IMR-90 (cell line): ENCODE measurements at regions not wholly inside any gene's neighbourhood (a gene's known extent, or its start where the extent isn't known, plus 50 kb on each side); places are given as distances from the start of the nearest gene placed in this dataset.

Experiments
- ATAC-seq: fragments of 200-7000 bp; cut with Tn5 transposase; 2 replicates; pipeline ENCODE4 v1.9.1; 2020; ENCODE audit warnings: low read depth, mild to moderate bottlenecking, moderate library complexity
- BruUV-seq: library from RNA; stranded (reverse); fragments of 400-500 nt; replicated peaks from 2 replicates; lab custom pipeline; 2021; lab: Mats Ljungman, UMichigan
- CTCF ChIA-PET: fragments of 300-600 bp; formaldehyde crosslinking; extraction: SDS; loops from one replicate; lab custom pipeline; 2021; ENCODE audit warnings: antibody characterized with exemption; lab: Yijun Ruan, JAX
- POLR2A ChIA-PET: fragments of 300-600 bp; sonication (Branson Sonifier 250); formaldehyde crosslinking; loops from one replicate; lab custom pipeline; 2022; ENCODE audit warnings: antibody characterized with exemption; ENCODE audit not compliant: unreplicated experiment; lab: Charles Lee
- DNase-seq: peaks from one replicate; pipeline ENCODE4 v3.0.0; 2013
- H2AFZ ChIP-seq: replicated peaks from 2 replicates; pipeline ENCODE3; 2013; ENCODE audit warnings: low read length, mild to moderate bottlenecking; ENCODE audit not compliant: poor library complexity
- H2AK5ac ChIP-seq: 2 replicates; pipeline ENCODE4 v1.6.1; 2013; ENCODE audit warnings: low read depth, low read length, inconsistent platforms
- H2AK9ac ChIP-seq: replicated peaks from 2 replicates; pipeline ENCODE3; 2013; ENCODE audit warnings: mild to moderate bottlenecking, low read depth, low read length, moderate library complexity; ENCODE audit not compliant: poor library complexity
- H2BK120ac ChIP-seq: 2 replicates; pipeline ENCODE4 v1.6.1; 2013; ENCODE audit warnings: low read depth, low read length, inconsistent platforms
- H2BK15ac ChIP-seq: 3 replicates; pipeline ENCODE4 v1.6.1; 2013; ENCODE audit warnings: low read depth, low read length, inconsistent platforms
- H2BK20ac ChIP-seq: 2 replicates; pipeline ENCODE4 v1.6.1; 2013; ENCODE audit warnings: low read depth, mild to moderate bottlenecking, inconsistent platforms, low read length, moderate library complexity
- H2BK5ac ChIP-seq: 2 replicates; pipeline ENCODE4 v1.6.1; 2013; ENCODE audit warnings: mild to moderate bottlenecking, low read depth, low read length, inconsistent platforms; ENCODE audit not compliant: poor library complexity, severe bottlenecking
- H3K14ac ChIP-seq: replicated peaks from 2 replicates; pipeline ENCODE4 v1.6.1; 2013; ENCODE audit warnings: low read depth, low read length, inconsistent platforms
- H3K18ac ChIP-seq: 2 replicates; pipeline ENCODE4 v1.6.1; 2013; ENCODE audit warnings: low read depth, low read length, control low read depth
- H3K23ac ChIP-seq: 2 replicates; pipeline ENCODE4 v1.6.1; 2013; ENCODE audit warnings: low read depth, low read length, inconsistent platforms
- H3K27ac ChIP-seq: 2 replicates; pipeline ENCODE4 v1.5.1; 2013; ENCODE audit warnings: mild to moderate bottlenecking, control low read depth, low read length; ENCODE audit not compliant: insufficient read depth
- H3K27me3 ChIP-seq: 2 replicates; pipeline ENCODE4 v1.6.1; 2013; ENCODE audit warnings: low read length; ENCODE audit not compliant: control insufficient read depth, insufficient read depth
- H3K36me3 ChIP-seq: 2 replicates; pipeline ENCODE4 v1.6.1; 2013; ENCODE audit warnings: low read length, mixed read lengths; ENCODE audit not compliant: control insufficient read depth, insufficient read depth
- H3K4ac ChIP-seq: 2 replicates; pipeline ENCODE4 v1.6.1; 2013; ENCODE audit warnings: low read depth, low read length, inconsistent platforms
- H3K4me1 ChIP-seq: 2 replicates; pipeline ENCODE4 v1.6.1; 2013; ENCODE audit warnings: low read length, mixed read lengths; ENCODE audit not compliant: control insufficient read depth, insufficient read depth
- H3K4me2 ChIP-seq: 2 replicates; pipeline ENCODE4 v1.6.1; 2013; ENCODE audit warnings: low read depth, mild to moderate bottlenecking, control low read depth, low read length, moderate library complexity
- H3K4me3 ChIP-seq: 2 replicates; pipeline ENCODE4 v1.5.1; 2013; ENCODE audit warnings: low read depth, mild to moderate bottlenecking, control low read depth, low read length, moderate library complexity; ENCODE audit not compliant: insufficient read depth
- H3K56ac ChIP-seq: 2 replicates; pipeline ENCODE4 v1.6.1; 2013; ENCODE audit warnings: low read length, inconsistent platforms; ENCODE audit not compliant: insufficient read depth; ENCODE audit errors: extremely low read depth
- H3K79me1 ChIP-seq, 2 experiments: 2 replicates each; pipeline ENCODE4 v1.6.1; 2013; ENCODE audit warnings: low read length in 2 of 2, inconsistent platforms in 1 of 2, low read depth in 1 of 2
- H3K9ac ChIP-seq: 2 replicates; pipeline ENCODE4 v1.6.1; 2013; ENCODE audit warnings: low read depth, low read length, control low read depth
- H3K9me1 ChIP-seq: 2 replicates; pipeline ENCODE4 v1.6.1; 2013; ENCODE audit warnings: low read length, inconsistent platforms; ENCODE audit not compliant: insufficient read depth
- H3K9me3 ChIP-seq: 2 replicates; pipeline ENCODE4 v1.6.1; 2013; ENCODE audit warnings: low read length; ENCODE audit not compliant: control insufficient read depth, insufficient read depth
- H4K20me1 ChIP-seq: 2 replicates; pipeline ENCODE4 v1.6.1; 2013; ENCODE audit warnings: low read length, inconsistent platforms; ENCODE audit not compliant: insufficient read depth
- H4K5ac ChIP-seq: 2 replicates; pipeline ENCODE4 v1.6.1; 2013; ENCODE audit warnings: mild to moderate bottlenecking, low read depth, low read length, control low read depth
- H4K8ac ChIP-seq, 2 experiments: 2 replicates each; pipeline ENCODE4 v1.6.1; 2013; ENCODE audit warnings: low read depth in 2 of 2, low read length in 2 of 2, control low read depth in 1 of 2, inconsistent platforms in 1 of 2
- H4K91ac ChIP-seq: 2 replicates; pipeline ENCODE4 v1.6.1; 2013; ENCODE audit warnings: low read depth, low read length, inconsistent platforms; ENCODE audit not compliant: insufficient read depth
- BHLHE40 ChIP-seq: fragments of 150-350 bp; IDR thresholded peaks from 2 replicates; pipeline ENCODE4 v1.6.1; 2016; ENCODE audit warnings: mild to moderate bottlenecking, low read depth, low read length
- CEBPB ChIP-seq: IDR thresholded peaks from 2 replicates; pipeline ENCODE4 v1.6.1; 2012; ENCODE audit warnings: low read depth, low read length, improper control_type of control experiment
- CHD1 ChIP-seq: IDR thresholded peaks from 2 replicates; pipeline ENCODE4 v1.6.1; 2012; ENCODE audit warnings: low read depth, low read length, improper control_type of control experiment
- FOS ChIP-seq: fragments of 150-350 bp; IDR thresholded peaks from 2 replicates; pipeline ENCODE4 v1.6.1; 2016; ENCODE audit warnings: low read depth, low read length
- MAFK ChIP-seq: IDR thresholded peaks from 2 replicates; pipeline ENCODE4 v1.6.1; 2012; ENCODE audit warnings: low read depth, low read length, improper control_type of control experiment
- MXI1 ChIP-seq: IDR thresholded peaks from 2 replicates; pipeline ENCODE4 v1.6.1; 2012; ENCODE audit warnings: low read depth, mild to moderate bottlenecking, low read length, moderate library complexity, borderline replicate concordance
- NFE2L2 ChIP-seq: fragments of 150-350 bp; IDR thresholded peaks from 2 replicates; pipeline ENCODE4 v1.6.1; 2016; ENCODE audit warnings: low read depth, mild to moderate bottlenecking, low read length
- POLR2A ChIP-seq: IDR thresholded peaks from 2 replicates; pipeline ENCODE4 v1.6.1; 2012; ENCODE audit warnings: mild to moderate bottlenecking, low read depth, low read length
- RAD21 ChIP-seq: IDR thresholded peaks from 2 replicates; pipeline ENCODE4 v1.6.1; 2012; ENCODE audit warnings: low read length, improper control_type of control experiment
- RCOR1 ChIP-seq: IDR thresholded peaks from 2 replicates; pipeline ENCODE4 v1.6.1; 2012; ENCODE audit warnings: mild to moderate bottlenecking, low read length, improper control_type of control experiment; ENCODE audit not compliant: insufficient replicate concordance
- SMC3 ChIP-seq: fragments of 150-350 bp; IDR thresholded peaks from 2 replicates; pipeline ENCODE4 v1.6.1; 2016; ENCODE audit warnings: low read depth, mild to moderate bottlenecking, antibody characterized with exemption, low read length, moderate library complexity
- WGBS, 2 experiments: methylation state at CpG; one replicate each; pipeline versions ENCODE4 v1.1.5 to v1.1.7; 2013; ENCODE audit warnings: missing lambda C conversion rate in 2 of 2; ENCODE audit not compliant: insufficient read length in 1 of 2; ENCODE audit errors: extremely low coverage in 2 of 2; 5-methylcytosine and 5-hydroxymethylcytosine counted together
- dilution Hi-C: fragments of 300-500 bp; cut with HindIII; formaldehyde crosslinking; loops from one replicate; pipeline ENCODE4 v1.14.3; 2018; ENCODE audit warnings: low sequenced_read_pairs; ENCODE audit not compliant: unreplicated experiment
- in situ Hi-C: fragments of 300-500 bp; cut with MboI; formaldehyde crosslinking; loops from 3 replicates; pipeline ENCODE4 v1.14.3; 2019; ENCODE audit warnings: low sequenced_read_pairs, inconsistent platforms, mixed read lengths
- intact Hi-C: fragments of 100-400 bp; cut with micrococcal nuclease; formaldehyde crosslinking; loops from 2 replicates; pipeline ENCODE4 v1.10.0; 2022
- TF ChIP-seq, protein P1 (sequence below): conservative IDR thresholded peaks from 2 replicates; pipeline ENCODE4 v1.5.1; 2012; ENCODE audit warnings: mild to moderate bottlenecking, low read depth, low read length, improper control_type of control experiment
- TF ChIP-seq, protein P2 (sequence below): fragments of 150-350 bp; IDR thresholded peaks from 2 replicates; pipeline ENCODE4 v1.6.1; 2017; ENCODE audit warnings: mild to moderate bottlenecking, antibody characterized with exemption, low read length, low read depth
- TF ChIP-seq, protein P3 (sequence below): fragments of 150-350 bp; IDR thresholded peaks from 2 replicates; pipeline ENCODE4 v1.6.1; 2016; ENCODE audit warnings: low read depth, mild to moderate bottlenecking, low read length, moderate library complexity, borderline replicate concordance

DNA sequence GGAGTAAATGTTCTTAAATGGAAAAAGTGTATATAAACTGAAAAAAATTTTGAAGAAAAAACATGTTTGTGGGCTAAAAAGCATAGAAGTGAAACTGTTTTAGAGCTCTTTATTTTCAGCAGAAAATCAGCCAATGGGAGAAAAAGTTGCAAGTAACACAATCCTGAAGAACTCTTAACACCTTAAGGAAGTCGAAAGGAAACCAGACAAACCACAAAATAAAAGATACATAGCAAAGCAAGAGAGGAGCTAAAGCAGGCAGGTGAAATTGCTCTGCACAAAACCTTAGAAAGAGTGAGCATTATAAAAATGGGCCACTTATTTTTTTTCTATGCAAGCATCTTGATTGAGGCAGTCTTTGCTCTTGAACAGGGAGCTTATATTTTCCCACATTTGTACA lies 300.5 kb downstream of the RAP2B start:
- Histone ChIP-seq H3K23ac (no peak overlapping the region), H4K5ac (no peak overlapping the region), H3K27ac (no peak overlapping the region), H3K79me1 (no peaks in the 10 kb centered on the region), H3K4ac (no peak overlapping the region), H3K56ac (no peak overlapping the region), H3K36me3 (no peaks in the 10 kb centered on the region), H4K8ac (no peak overlapping the region), H3K4me1 (no peaks in the 10 kb centered on the region), H3K14ac (no peak overlapping the region), H3K18ac (no peak overlapping the region), H4K20me1 (no peaks in the 10 kb centered on the region), H2AFZ (no peak overlapping the region), H3K27me3 (no peaks in the 10 kb centered on the region), H3K9me3 (no peaks in the 10 kb centered on the region), H3K9ac (no peak overlapping the region), H3K4me3 (no peak overlapping the region), H2BK15ac (no peak overlapping the region), H3K9me1 (no peaks in the 10 kb centered on the region), H2BK20ac (no peak overlapping the region), H2AK5ac (no peak overlapping the region), H2BK120ac (no peak overlapping the region), H4K91ac (no peak overlapping the region), H2BK5ac (no peak overlapping the region), H2AK9ac (no peak overlapping the region), H3K4me2 (no peak overlapping the region)
- ChIA-PET POLR2A (no interaction called here), CTCF (interaction anchor here (0.6 kb wide), 1 partner anchor 163 kb away, joined by 3 read pairs; no protein-coding TSS in a partner anchor)
- ATAC-seq (no peak), DNase-seq (no peak)
- no CpG with 5 or more reads among the region's 1 CpG for WGBS, 2 experiments
- dilution Hi-C loops (no loop called here), in situ Hi-C loops (no loop called here), intact Hi-C loops (no loop called here)
- no TSS peak for BruUV-seq
- TF ChIP-seq RCOR1 = no peak
- TF ChIP-seq, protein P1, sequence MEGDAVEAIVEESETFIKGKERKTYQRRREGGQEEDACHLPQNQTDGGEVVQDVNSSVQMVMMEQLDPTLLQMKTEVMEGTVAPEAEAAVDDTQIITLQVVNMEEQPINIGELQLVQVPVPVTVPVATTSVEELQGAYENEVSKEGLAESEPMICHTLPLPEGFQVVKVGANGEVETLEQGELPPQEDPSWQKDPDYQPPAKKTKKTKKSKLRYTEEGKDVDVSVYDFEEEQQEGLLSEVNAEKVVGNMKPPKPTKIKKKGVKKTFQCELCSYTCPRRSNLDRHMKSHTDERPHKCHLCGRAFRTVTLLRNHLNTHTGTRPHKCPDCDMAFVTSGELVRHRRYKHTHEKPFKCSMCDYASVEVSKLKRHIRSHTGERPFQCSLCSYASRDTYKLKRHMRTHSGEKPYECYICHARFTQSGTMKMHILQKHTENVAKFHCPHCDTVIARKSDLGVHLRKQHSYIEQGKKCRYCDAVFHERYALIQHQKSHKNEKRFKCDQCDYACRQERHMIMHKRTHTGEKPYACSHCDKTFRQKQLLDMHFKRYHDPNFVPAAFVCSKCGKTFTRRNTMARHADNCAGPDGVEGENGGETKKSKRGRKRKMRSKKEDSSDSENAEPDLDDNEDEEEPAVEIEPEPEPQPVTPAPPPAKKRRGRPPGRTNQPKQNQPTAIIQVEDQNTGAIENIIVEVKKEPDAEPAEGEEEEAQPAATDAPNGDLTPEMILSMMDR = no peak
- no peak for TF ChIP-seq MAFK
- no peak for TF ChIP-seq NFE2L2
- no peak for TF ChIP-seq CHD1
- TF ChIP-seq CEBPB = no peak
- TF ChIP-seq, protein P2, sequence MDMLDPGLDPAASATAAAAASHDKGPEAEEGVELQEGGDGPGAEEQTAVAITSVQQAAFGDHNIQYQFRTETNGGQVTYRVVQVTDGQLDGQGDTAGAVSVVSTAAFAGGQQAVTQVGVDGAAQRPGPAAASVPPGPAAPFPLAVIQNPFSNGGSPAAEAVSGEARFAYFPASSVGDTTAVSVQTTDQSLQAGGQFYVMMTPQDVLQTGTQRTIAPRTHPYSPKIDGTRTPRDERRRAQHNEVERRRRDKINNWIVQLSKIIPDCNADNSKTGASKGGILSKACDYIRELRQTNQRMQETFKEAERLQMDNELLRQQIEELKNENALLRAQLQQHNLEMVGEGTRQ = no peak
- no peak for TF ChIP-seq SMC3
- no peak for TF ChIP-seq MXI1
- TF ChIP-seq, protein P3, sequence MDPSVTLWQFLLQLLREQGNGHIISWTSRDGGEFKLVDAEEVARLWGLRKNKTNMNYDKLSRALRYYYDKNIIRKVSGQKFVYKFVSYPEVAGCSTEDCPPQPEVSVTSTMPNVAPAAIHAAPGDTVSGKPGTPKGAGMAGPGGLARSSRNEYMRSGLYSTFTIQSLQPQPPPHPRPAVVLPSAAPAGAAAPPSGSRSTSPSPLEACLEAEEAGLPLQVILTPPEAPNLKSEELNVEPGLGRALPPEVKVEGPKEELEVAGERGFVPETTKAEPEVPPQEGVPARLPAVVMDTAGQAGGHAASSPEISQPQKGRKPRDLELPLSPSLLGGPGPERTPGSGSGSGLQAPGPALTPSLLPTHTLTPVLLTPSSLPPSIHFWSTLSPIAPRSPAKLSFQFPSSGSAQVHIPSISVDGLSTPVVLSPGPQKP = no peak
- TF ChIP-seq POLR2A = no peak
- TF ChIP-seq RAD21 = no peak
- no peak for TF ChIP-seq BHLHE40
- TF ChIP-seq FOS = no peak
